ENCODE measurements at regions not wholly inside any gene's neighbourhood (a gene's known extent, or its start where the extent isn't known, plus 50 kb on each side); places are given as distances from the start of the nearest gene placed in this dataset.

- Histone ChIP-seq H3K4me1 (peaks cover 5% of the 10 kb centered on the region; the same call in 1 of the 2 replicates), H3K27ac (no peak overlapping the region), H3K4me3 (no peak overlapping the region), H3K9me3 (replicated peaks) (no peaks in the 10 kb centered on the region), H3K27me3 (no peaks in the 10 kb centered on the region), H3K36me3 (no peaks in the 10 kb centered on the region)
- no peak for DNase-seq
These were observed 180.0 kb upstream of the ADCY1 start for GRCh38 chr7:45394117-45394708.

DNA sequence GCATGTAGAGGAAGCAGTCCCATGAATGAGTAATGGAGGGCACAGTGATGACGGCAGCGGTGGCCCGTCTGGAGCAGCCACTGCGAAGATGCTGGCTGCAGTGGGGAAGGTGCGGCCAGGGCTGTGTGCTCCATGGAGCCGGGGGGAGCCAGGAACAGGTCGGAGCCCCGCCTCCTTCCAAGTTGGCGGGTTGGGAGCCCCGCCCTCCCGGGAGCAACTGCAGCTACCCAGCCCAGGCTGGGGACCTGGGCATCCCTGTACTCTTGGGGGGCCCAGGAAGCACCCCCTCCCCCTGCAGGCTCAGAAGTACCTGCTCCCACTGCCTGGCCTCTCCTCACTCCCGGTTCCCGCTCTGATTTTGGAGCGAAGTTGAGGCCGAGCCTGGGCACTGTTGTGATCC is 175.1 kb upstream of the ADCY1 start:
- no peaks in the 10 kb centered on the region for H3K36me3 ChIP-seq
- H3K9me3 ChIP-seq (replicated peaks): no peaks in the 10 kb centered on the region
- no peak overlapping the region for H3K4me3 ChIP-seq
- DNase-seq: no peak
- no peak overlapping the region for H3K27ac ChIP-seq
- no peaks in the 10 kb centered on the region for H3K4me1 ChIP-seq
- H3K27me3 ChIP-seq: no peaks in the 10 kb centered on the region

DNA sequence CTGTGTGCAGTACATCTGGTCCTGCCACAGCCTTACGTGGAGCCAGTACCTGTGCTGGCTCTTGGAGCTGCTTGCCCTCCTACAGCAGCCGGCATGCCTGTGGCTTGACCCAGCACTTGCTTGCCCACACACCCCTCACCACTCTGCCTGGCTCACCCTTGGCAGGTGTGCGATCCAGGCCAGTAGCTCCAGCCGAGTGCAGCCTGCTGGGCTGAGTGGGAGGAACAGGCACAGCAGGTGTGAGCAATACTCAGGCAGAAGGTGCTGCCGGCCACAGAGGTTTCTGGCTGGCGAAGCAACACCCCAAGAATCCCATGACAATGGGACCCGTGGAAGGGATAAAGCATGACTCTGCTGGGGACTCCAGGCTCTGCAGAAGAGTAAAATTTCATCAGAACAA is 173.5 kb upstream of the ADCY1 start:
- no peak overlapping the region for H3K27ac ChIP-seq
- no peak for DNase-seq
- no peaks in the 10 kb centered on the region for H3K36me3 ChIP-seq
- no peak overlapping the region for H3K4me3 ChIP-seq
- no peaks in the 10 kb centered on the region for H3K4me1 ChIP-seq
- no peaks in the 10 kb centered on the region for H3K9me3 ChIP-seq (replicated peaks)
- no peaks in the 10 kb centered on the region for H3K27me3 ChIP-seq

- H3K36me3 ChIP-seq: no peaks in the 10 kb centered on the region
- H3K27me3 ChIP-seq: no peaks in the 10 kb centered on the region
- H3K27ac ChIP-seq: no peak overlapping the region
- H3K4me1 ChIP-seq: no peaks in the 10 kb centered on the region
- no peak for DNase-seq
- no peaks in the 10 kb centered on the region for H3K9me3 ChIP-seq (replicated peaks)
- H3K4me3 ChIP-seq: no peak overlapping the region
These were observed 173.0 kb upstream of the ADCY1 start for GRCh38 chr7:45401155-45401554.

- H3K27me3 ChIP-seq: no peaks in the 10 kb centered on the region
- no peaks in the 10 kb centered on the region for H3K36me3 ChIP-seq
- H3K9me3 ChIP-seq (replicated peaks): no peaks in the 10 kb centered on the region
- H3K27ac ChIP-seq: no peak overlapping the region
- DNase-seq: no peak
- no peaks in the 10 kb centered on the region for H3K4me1 ChIP-seq
- no peak overlapping the region for H3K4me3 ChIP-seq
These were observed 172.3 kb upstream of the ADCY1 start for GRCh38 chr7:45401851-45402250.

- H3K36me3 ChIP-seq: no peaks in the 10 kb centered on the region
- DNase-seq: no peak
These were observed 171.5 kb upstream of the ADCY1 start for GRCh38 chr7:45402480-45403218.

DNA sequence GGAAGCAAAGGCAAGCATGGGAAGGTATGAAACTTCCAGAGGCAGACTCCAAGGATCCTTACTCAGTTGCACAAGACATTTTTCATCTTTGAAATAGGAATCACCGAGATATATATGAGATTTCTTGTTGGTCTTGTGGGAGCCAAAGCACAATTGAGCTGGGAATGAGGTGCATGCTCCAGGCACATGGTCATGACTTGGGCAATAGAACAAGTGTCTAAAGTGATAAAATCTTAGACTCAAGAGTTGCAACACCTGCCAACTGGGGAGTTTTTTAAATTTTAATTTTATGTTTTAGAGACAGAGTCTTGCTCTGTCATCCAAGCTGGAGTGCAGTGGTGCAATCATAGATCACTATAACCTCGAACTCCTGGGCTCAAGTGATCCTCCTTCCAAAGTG is 169.5 kb upstream of the ADCY1 start:
- Histone ChIP-seq H3K9me3 (replicated peaks) (no peaks in the 10 kb centered on the region), H3K27ac (no peak overlapping the region), H3K4me1 (no peaks in the 10 kb centered on the region), H3K36me3 (no peaks in the 10 kb centered on the region), H3K27me3 (no peaks in the 10 kb centered on the region), H3K4me3 (no peak overlapping the region)
- no peak for DNase-seq

More at GRCh38 chr7:45402480-45403218, 171.5 kb upstream of the ADCY1 start:
- H3K27me3 ChIP-seq: no peaks in the 10 kb centered on the region
- no peak overlapping the region for H3K4me3 ChIP-seq
- no peak overlapping the region for H3K27ac ChIP-seq
- no peaks in the 10 kb centered on the region for H3K9me3 ChIP-seq (replicated peaks)
- no peaks in the 10 kb centered on the region for H3K4me1 ChIP-seq

DNA sequence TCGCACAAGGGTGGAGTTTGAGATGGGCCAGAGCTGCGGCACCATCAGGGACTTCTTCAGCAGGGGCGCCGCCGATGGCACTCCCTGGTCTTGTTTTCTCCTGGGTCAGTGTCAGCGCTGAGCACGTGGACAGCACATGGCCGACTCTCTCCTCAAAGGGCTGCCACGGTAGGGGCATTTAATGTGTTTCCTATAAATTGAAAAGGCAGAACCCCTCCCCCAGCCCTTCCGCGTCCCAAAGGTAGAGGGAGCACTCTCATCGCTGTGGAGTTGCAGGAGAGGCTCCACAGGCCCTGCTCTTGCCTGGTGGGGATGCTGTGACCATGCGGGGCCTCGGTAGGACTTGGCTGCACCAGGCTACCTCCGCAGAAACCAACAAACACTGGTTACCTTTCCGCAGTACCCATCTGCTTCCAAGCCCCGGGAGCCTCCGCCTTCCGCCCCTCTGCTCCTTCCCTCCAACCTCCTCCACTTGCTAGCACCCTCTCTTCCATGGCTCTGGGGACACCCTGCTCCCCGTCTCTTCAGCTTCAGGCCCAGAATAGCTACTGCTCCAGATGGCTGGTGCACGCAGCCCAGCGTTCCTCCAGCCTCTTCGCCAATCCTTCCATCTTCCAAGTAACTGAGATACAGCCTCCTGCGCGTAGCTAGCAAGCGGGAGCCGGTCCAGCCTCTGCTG is 166.3 kb upstream of the ADCY1 start:
- H3K36me3 ChIP-seq: no peaks in the 10 kb centered on the region
- H3K27ac ChIP-seq: no peak overlapping the region
- H3K4me3 ChIP-seq: no peak overlapping the region
- no peaks in the 10 kb centered on the region for H3K27me3 ChIP-seq
- 0 out of 2 replicates have a peak, but pooled peaks cover 3% of the 10 kb centered on the region for H3K9me3 ChIP-seq (replicated peaks)
- no peak for DNase-seq
- H3K4me1 ChIP-seq: no peaks in the 10 kb centered on the region

DNA sequence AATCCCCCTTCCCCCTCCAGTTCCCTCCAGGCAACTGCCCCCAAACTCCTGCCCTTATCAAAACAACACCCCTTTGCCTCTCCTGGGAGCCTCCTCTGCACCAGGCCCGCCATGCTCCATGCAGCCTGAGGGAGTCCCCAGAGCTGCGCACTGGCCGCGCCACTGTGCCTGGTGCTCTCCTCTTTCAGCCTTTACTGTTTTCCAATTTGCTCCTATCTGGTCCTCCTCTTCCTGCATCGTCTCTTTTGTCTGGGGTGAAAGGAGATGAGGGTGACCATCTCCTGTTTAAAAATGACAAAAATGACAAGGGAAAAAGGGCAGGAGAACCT is 165.8 kb upstream of the ADCY1 start:
- DNase-seq: no peak
- 0 out of 2 replicates have a peak, but pooled peaks cover 3% of the 10 kb centered on the region for H3K9me3 ChIP-seq (replicated peaks)
- H3K27me3 ChIP-seq: no peaks in the 10 kb centered on the region
- no peaks in the 10 kb centered on the region for H3K4me1 ChIP-seq
- no peak overlapping the region for H3K27ac ChIP-seq
- H3K4me3 ChIP-seq: no peak overlapping the region
- no peaks in the 10 kb centered on the region for H3K36me3 ChIP-seq

- Histone ChIP-seq H3K27me3 (no peaks in the 10 kb centered on the region), H3K9me3 (replicated peaks) (0 out of 2 replicates have a peak, but pooled peaks cover 3% of the 10 kb centered on the region), H3K36me3 (no peaks in the 10 kb centered on the region), H3K4me1 (no peaks in the 10 kb centered on the region), H3K27ac (no peak overlapping the region), H3K4me3 (no peak overlapping the region)
- no peak for DNase-seq
These were observed 163.3 kb upstream of the ADCY1 start for GRCh38 chr7:45410893-45411292.

DNA sequence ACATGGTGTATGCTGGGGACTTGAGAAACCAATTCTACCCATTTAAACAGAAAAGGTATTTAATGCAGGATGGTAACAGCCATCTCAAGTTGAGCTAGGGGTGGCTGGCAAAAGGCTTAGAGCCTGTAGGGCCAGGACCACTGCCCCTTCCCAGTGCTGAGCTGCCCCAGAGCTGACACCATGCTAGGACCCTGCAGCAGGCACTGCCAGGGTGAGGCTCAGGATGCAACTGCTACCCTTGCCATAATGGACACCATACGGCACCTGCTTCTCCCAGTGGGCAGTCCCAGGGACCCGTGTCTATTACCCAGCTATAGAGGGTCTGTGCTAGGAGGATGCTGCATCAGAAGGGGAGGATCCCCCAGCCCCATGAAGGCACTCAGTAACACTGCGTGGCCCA is 160.7 kb upstream of the ADCY1 start:
- Histone ChIP-seq H3K9me3 (replicated peaks) (0 out of 2 replicates have a peak, but pooled peaks cover 3% of the 10 kb centered on the region), H3K4me3 (no peak overlapping the region), H3K4me1 (no peaks in the 10 kb centered on the region), H3K27me3 (no peaks in the 10 kb centered on the region), H3K27ac (no peak overlapping the region), H3K36me3 (no peaks in the 10 kb centered on the region)
- DNase-seq: no peak

DNA sequence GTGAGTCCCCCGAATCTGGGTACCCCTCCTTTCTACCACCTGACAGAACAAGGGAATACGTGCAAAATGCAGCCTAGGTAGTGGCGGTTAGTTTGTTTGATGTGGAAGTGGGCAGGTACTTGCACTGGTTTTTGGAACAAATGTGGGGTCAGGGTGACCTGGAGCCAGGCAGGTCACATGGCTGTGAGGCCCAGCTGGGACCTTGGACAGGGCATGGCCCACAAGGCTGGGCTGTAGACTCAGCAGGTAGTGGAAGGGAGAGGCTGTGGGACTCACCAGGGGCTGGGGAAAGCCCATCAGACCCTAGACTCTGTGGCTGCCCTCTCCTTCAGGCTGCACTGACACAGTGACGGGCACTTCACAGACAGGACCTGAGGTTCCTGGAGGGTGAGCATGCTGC is 159.9 kb upstream of the ADCY1 start:
- no peak overlapping the region for H3K27ac ChIP-seq
- H3K4me1 ChIP-seq: no peaks in the 10 kb centered on the region
- H3K9me3 ChIP-seq (replicated peaks): 0 out of 2 replicates have a peak, but pooled peaks cover 3% of the 10 kb centered on the region
- H3K36me3 ChIP-seq: no peaks in the 10 kb centered on the region
- H3K4me3 ChIP-seq: no peak overlapping the region
- H3K27me3 ChIP-seq: peaks cover 3% of the 10 kb centered on the region; the same call in 1 of the 2 replicates
- DNase-seq: no peak

- H3K9me3 ChIP-seq (replicated peaks): 0 out of 2 replicates have a peak, but pooled peaks cover 3% of the 10 kb centered on the region
- H3K4me3 ChIP-seq: no peak overlapping the region
- no peaks in the 10 kb centered on the region for H3K36me3 ChIP-seq
- no peak overlapping the region for H3K27ac ChIP-seq
- H3K27me3 ChIP-seq: peaks cover 5% of the 10 kb centered on the region; the same call in 1 of the 2 replicates
- no peaks in the 10 kb centered on the region for H3K4me1 ChIP-seq
- DNase-seq: no peak
These were observed 158.9 kb upstream of the ADCY1 start for GRCh38 chr7:45415265-45415664.

GRCh38 chr7:45416846-45417245 is 157.3 kb upstream of the ADCY1 start:
- no peaks in the 10 kb centered on the region for H3K4me1 ChIP-seq
- no peak for DNase-seq
- no peak overlapping the region for H3K27ac ChIP-seq
- H3K27me3 ChIP-seq: peaks cover 5% of the 10 kb centered on the region; the same call in 1 of the 2 replicates
- no peak overlapping the region for H3K4me3 ChIP-seq
- no peaks in the 10 kb centered on the region for H3K36me3 ChIP-seq
- H3K9me3 ChIP-seq (replicated peaks): 0 out of 2 replicates have a peak, but pooled peaks cover 2% of the 10 kb centered on the region

DNA sequence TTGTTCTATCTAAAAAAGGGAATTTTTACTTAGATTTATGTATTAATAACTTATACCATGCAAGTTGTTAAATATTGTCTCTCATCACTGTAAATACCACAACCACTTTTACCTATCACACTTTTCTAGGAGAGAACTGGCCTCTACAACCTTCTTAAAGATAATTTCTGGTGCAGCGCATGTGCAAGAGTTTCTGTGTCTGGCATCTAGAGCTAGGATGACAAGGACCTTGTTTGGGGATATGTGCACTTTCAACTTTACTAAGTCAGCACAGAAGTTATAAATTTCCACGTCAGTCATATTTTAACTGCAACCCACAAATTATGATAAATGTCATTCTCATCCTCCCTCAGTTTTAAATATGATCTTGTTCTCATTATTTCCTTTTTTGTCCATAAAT is 156.9 kb upstream of the ADCY1 start:
- Histone ChIP-seq H3K4me1 (no peaks in the 10 kb centered on the region), H3K4me3 (no peak overlapping the region), H3K27ac (no peak overlapping the region), H3K9me3 (replicated peaks) (no peaks in the 10 kb centered on the region), H3K27me3 (peaks cover 5% of the 10 kb centered on the region; the same call in 1 of the 2 replicates), H3K36me3 (no peaks in the 10 kb centered on the region)
- no peak for DNase-seq

All from SJCRH30 (cell line).